GM13977 (cell line): ENCODE measurements at regions not wholly inside any gene's neighbourhood (a gene's known extent, or its start where the extent isn't known, plus 50 kb on each side); places are given as distances from the start of the nearest gene placed in this dataset.
"Not testable (repeated sequence)": the region's sequence is repeated elsewhere in the genome, so short reads cannot be mapped to it uniquely, and the experiment has no call there.

Source experiments
- DNase-seq: peaks from one replicate; pipeline ENCODE4 v3.0.0; 2012; ENCODE audit warnings: low spot score
- in situ Hi-C: fragments of 300-500 bp; cut with MboI; formaldehyde crosslinking; loops from one replicate; pipeline ENCODE4 v1.12.0; 2022; ENCODE audit warnings: low sequenced_read_pairs, low pct_unique_long_range_greater_than_20kb, mixed read lengths, inconsistent platforms; ENCODE audit not compliant: unreplicated experiment
- TF ChIP-seq, protein P1 (sequence below): IDR thresholded peaks from 2 replicates; pipeline ENCODE4 v1.5.1; 2012; ENCODE audit warnings: mild to moderate bottlenecking, control low read depth; ENCODE audit not compliant: insufficient read depth; ENCODE audit errors: extremely low read depth, missing control alignments

DNA sequence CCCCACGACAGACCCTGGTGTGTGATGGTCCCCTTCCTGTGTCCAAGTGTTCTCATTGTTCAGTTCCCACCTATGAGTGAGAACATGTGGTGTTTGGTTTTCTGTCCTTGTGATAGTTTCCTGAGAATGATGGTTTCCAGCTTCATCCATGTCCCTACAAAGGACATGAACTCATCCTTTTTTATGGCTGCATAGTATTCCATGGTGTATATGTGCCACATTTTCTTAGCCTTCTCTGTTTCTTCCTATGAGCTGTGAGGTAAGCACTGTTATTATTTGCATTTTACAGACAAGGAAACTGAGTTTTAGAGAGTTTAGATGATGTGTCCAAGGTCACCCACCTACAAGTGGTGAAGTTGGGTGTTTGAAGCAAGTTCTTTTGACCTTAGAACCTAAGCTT, 51.1 kb upstream of the BNC1 start:
- DNase-seq, in situ Hi-C loops: not testable (repeated sequence)

- in situ Hi-C loops: no loop called here
- TF ChIP-seq, protein P1, sequence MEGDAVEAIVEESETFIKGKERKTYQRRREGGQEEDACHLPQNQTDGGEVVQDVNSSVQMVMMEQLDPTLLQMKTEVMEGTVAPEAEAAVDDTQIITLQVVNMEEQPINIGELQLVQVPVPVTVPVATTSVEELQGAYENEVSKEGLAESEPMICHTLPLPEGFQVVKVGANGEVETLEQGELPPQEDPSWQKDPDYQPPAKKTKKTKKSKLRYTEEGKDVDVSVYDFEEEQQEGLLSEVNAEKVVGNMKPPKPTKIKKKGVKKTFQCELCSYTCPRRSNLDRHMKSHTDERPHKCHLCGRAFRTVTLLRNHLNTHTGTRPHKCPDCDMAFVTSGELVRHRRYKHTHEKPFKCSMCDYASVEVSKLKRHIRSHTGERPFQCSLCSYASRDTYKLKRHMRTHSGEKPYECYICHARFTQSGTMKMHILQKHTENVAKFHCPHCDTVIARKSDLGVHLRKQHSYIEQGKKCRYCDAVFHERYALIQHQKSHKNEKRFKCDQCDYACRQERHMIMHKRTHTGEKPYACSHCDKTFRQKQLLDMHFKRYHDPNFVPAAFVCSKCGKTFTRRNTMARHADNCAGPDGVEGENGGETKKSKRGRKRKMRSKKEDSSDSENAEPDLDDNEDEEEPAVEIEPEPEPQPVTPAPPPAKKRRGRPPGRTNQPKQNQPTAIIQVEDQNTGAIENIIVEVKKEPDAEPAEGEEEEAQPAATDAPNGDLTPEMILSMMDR: no peak
- DNase-seq: no peak
These were observed 54.9 kb upstream of the BNC1 start for GRCh38 chr15:83339396-83339795.

DNA sequence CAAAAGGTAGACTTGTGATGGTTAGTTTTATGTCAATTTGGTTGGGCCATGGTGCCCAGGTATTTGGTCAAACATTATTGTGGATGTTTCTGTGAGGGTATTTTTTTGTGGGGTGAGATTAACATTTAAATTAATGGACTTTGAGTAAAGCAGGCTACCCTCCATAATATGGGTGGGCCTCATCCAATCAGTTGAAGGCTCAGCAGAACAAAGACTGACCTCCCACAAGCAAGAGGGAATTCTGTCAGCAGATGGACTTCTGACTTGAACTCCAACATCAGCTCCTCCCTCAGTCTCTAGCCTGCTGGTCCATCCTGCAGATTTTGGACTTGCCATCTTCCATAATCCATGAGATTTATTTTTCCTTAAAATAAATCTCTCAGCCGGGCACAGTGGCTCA, 55.6 kb upstream of the BNC1 start:
- in situ Hi-C loops: no loop called here
- TF ChIP-seq, protein P1: no peak

GRCh38 chr15:83346342-83346741, 61.9 kb upstream of the BNC1 start:
- TF ChIP-seq, protein P1: no peak
- no peak for DNase-seq
- in situ Hi-C loops: no loop called here

More for the DNA sequence above, 55.6 kb upstream of the BNC1 start:
- no peak for DNase-seq

GRCh38 chr15:83352119-83352518, 67.7 kb upstream of the BNC1 start:
- in situ Hi-C loops: no loop called here
- TF ChIP-seq, protein P1: no peak
- DNase-seq: no peak

GRCh38 chr15:83356501-83357399, 72.3 kb upstream of the BNC1 start:
- TF ChIP-seq, protein P1: no peak
- DNase-seq: no peak
- in situ Hi-C loops: no loop called here

GRCh38 chr15:83358972-83359564, 74.6 kb upstream of the BNC1 start:
- TF ChIP-seq, protein P1: no peak
- in situ Hi-C loops: no loop called here
- no peak for DNase-seq
